H1 (cell line): ENCODE measurements at regions not wholly inside any gene's neighbourhood (a gene's known extent, or its start where the extent isn't known, plus 50 kb on each side); places are given as distances from the start of the nearest gene placed in this dataset.

Experiments
- CTBP2 ChIP-seq: IDR thresholded peaks from 2 replicates; pipeline ENCODE4 v1.7.0; 2011; ENCODE audit warnings: borderline replicate concordance, mild to moderate bottlenecking, moderate library complexity, mixed read lengths, low read length; ENCODE audit not compliant: insufficient read depth, insufficient read length
- RBBP5 ChIP-seq: IDR thresholded peaks from 2 replicates; pipeline ENCODE4 v1.7.1; 2012; ENCODE audit warnings: low read depth, mild to moderate bottlenecking, inconsistent platforms, low read length, moderate library complexity, borderline replicate concordance
- SIRT6 ChIP-seq: IDR thresholded peaks from one replicate; pipeline ENCODE4 v1.7.1; 2012; ENCODE audit warnings: low read length, inconsistent platforms
- TAF1 ChIP-seq: IDR thresholded peaks from 2 replicates; pipeline ENCODE4 v1.6.1; 2011; ENCODE audit warnings: mild to moderate bottlenecking, low read depth, low read length
- TCF12 ChIP-seq: IDR thresholded peaks from 2 replicates; pipeline ENCODE4 v1.6.1; 2011; ENCODE audit warnings: low read depth, mild to moderate bottlenecking, low read length

DNA sequence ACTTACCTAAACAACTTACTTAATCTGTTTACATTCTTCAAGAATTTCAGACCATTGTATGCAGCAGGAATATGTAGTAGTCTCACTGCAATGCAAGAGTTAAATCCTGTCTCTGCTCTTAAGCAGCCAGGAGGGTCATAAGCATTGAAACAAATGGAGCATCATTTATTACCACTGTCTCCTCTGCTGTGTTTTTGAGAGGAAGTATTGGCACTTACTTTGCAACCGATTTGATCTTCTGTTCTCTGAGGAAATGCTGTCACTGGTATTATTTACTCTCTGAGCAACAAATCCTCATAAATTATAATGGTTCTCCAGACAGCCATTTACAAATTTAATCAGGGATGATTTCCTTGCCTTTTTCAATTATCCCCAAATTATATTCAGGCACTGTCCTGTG is 1367.1 kb downstream of the STIM2 start (continued):
- no peak for TF ChIP-seq SIRT6
- TF ChIP-seq TCF12: no peak
- no peak for TF ChIP-seq RBBP5
- TF ChIP-seq CTBP2: no peak
- no peak for TF ChIP-seq TAF1
